Heart left ventricle (tissue), 16 donors: ENCODE measurements at regions not wholly inside any gene's neighbourhood (a gene's known extent, or its start where the extent isn't known, plus 50 kb on each side); places are given as distances from the start of the nearest gene placed in this dataset.

ENCODE experiments used
- ATAC-seq, 4 donors: fragments of 200-7000 bp; cut with Tn5 transposase; one replicate each; pipeline ENCODE4 v1.9.1; 2020 to 2022; ENCODE audit warnings: moderate library complexity in 4 of 4, mild to moderate bottlenecking in 3 of 4, moderate number of reproducible peaks in 1 of 4
- DNase-seq, 5 donors: peaks; one replicate each; pipeline ENCODE4 v3.0.0-alpha.2; 2020
- H3K27ac ChIP-seq, 12 donors: fragments of 200-600 bp; sonication (generic) in 4 of 12; one replicate each; pipeline versions ENCODE4 v1.5.0 to v1.8.0; 2016 to 2022; ENCODE audit warnings: mild to moderate bottlenecking in 2 of 12
- H3K27me3 ChIP-seq, 9 donors: fragments of 200-600 bp; sonication (generic) in 2 of 9; one replicate each; pipeline versions ENCODE4 v1.5.1 to v1.8.0; 2016 to 2022; ENCODE audit warnings: mild to moderate bottlenecking in 3 of 9
- H3K36me3 ChIP-seq, 9 donors: fragments of 200-600 bp; sonication (generic) in 2 of 9; one replicate each; pipeline versions ENCODE4 v1.5.0 to v1.8.0; 2018 to 2022; ENCODE audit warnings: mild to moderate bottlenecking in 2 of 9
- H3K4me1 ChIP-seq, 12 donors: fragments of 200-600 bp; sonication (generic) in 4 of 12; one replicate each; pipeline versions ENCODE4 v1.5.0 to v1.8.0; 2016 to 2022; ENCODE audit warnings: mild to moderate bottlenecking in 3 of 12
- H3K4me3 ChIP-seq, 12 donors: fragments of 200-600 bp; sonication (generic) in 4 of 12; one replicate each; pipeline versions ENCODE4 v1.5.0 to v1.8.0; 2017 to 2022; ENCODE audit warnings: mild to moderate bottlenecking in 9 of 12, moderate library complexity in 4 of 12
- H3K9me3 ChIP-seq, 12 donors: fragments of 200-600 bp; sonication (generic) in 4 of 12; one replicate each; pipeline versions ENCODE4 v1.5.0 to v1.8.0; 2016 to 2022; ENCODE audit warnings: mild to moderate bottlenecking in 1 of 12
- POLR2A ChIP-seq, 2 donors: fragments of 450-650 bp; IDR thresholded peaks; one replicate each; pipeline ENCODE4 v1.6.1; 2017; ENCODE audit warnings: antibody characterized with exemption in 2 of 2, mild to moderate bottlenecking in 2 of 2, moderate library complexity in 2 of 2
- WGBS, 4 donors: extraction: QIAGEN DNeasy Blood & Tissue Kit in 2 of 4; methylation state at CpG; one replicate each; pipeline versions ENCODE4 v1.1.5 to v1.1.7; 2013 to 2018; 5-methylcytosine and 5-hydroxymethylcytosine counted together
- intact Hi-C, 10 donors: fragments of 100-400 bp; cut with DNase I; formaldehyde crosslinking; loops; one replicate each; pipeline versions ENCODE4 v1.11.1 to v1.14.2; 2022
- TF ChIP-seq, protein P1 (sequence below), 12 donors: fragments of 200-600 bp; sonication (generic) in 4 of 12; IDR thresholded peaks; one replicate each; pipeline versions ENCODE4 v1.5.0 to v1.8.0; 2018 to 2022; ENCODE audit warnings: antibody characterized with exemption in 12 of 12, mild to moderate bottlenecking in 5 of 12
- donor health status: ischemic (EF 13 %, LVEDD 7.1; RV severe dilation, severe dysfunction).
- donor health status: healthy with polysubstance abuse.
- donor health status: DM: no; HTN: yes; CAD: no.
- donor health status: DM: no; HTN: no; CAD: no.
- donor health status: ischemic (EF 25% LVEDD 6.9; RV normal size, moderate dysfunction).
- donor health status: ischemic (EF 25% LVEDD 5.7; RV mildly dilated, moderate dysfunction).
- donor health status: healthy.
- donor health status: DM: yes; HTN: yes; CAD: no.
- donor health status: ischemic (EF 35%, LVEDD 5.7; RV mildly dilated, moderate dysfunction).
- donor health status: nonischemic (EF 11% LVEDD 7.7; RV severe dilation, severe dysfunction).
- donor health status: DM: yes; HTN: yes; CAD: no.
- donor health status: PGD.
- donor health status: ischemic (EF 29% LVEDD 5.4; RV normal size, mild dysfunction).
- donor health status: nonischemic (EF 23%, LVEDD 6.1; RV moderate dilation, normal function).

DNA sequence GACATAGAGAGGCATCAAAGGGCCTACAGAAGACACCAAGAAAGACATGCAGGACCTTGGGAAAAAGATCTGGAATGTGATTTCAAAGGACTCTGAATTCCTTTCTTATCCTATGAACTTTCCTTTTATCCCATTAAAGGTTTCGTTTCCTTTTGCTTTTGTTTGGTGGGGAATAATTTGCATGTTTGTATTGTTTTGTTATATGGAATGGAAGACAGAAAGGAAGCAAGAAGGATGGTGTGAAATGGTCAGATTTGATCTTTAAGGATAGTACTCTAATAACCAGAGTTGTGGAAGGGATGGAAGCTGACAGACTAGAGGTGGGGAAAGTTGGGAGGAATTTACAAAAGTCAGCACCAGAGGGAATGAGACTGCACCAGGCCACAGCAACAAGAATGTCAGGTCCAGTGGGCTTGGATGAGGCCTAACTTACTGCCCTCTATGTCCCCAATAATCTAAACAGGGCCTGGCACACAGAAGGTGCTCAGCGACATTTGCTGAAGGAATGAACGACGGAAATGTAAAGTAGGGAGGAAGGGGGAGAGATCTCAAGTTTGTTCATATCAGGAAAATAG, 173.7 kb downstream of the FOXA2 start:
- DNase-seq (no peak), ATAC-seq (no peak)
- intact Hi-C loops, result no loop called here
- no peak overlapping the region for H3K4me3 ChIP-seq
- WGBS, 4 donors, result 74 to 79% (median 77%) methylated on average over 4 of the region's 4 CpGs
- peaks cover 0 to 15% (median 0%) of the 10 kb centered on the region in 9 donors for H3K27me3 ChIP-seq
- H3K36me3 ChIP-seq, result no peaks in the 10 kb centered on the region
- peaks cover 0 to 4% (median 0%) of the 10 kb centered on the region in 12 donors for H3K4me1 ChIP-seq
- H3K9me3 ChIP-seq, result no peaks in the 10 kb centered on the region
- TF ChIP-seq POLR2A (IDR thresholded peaks at IDR 0.05), result no peak
- TF ChIP-seq, protein P1, sequence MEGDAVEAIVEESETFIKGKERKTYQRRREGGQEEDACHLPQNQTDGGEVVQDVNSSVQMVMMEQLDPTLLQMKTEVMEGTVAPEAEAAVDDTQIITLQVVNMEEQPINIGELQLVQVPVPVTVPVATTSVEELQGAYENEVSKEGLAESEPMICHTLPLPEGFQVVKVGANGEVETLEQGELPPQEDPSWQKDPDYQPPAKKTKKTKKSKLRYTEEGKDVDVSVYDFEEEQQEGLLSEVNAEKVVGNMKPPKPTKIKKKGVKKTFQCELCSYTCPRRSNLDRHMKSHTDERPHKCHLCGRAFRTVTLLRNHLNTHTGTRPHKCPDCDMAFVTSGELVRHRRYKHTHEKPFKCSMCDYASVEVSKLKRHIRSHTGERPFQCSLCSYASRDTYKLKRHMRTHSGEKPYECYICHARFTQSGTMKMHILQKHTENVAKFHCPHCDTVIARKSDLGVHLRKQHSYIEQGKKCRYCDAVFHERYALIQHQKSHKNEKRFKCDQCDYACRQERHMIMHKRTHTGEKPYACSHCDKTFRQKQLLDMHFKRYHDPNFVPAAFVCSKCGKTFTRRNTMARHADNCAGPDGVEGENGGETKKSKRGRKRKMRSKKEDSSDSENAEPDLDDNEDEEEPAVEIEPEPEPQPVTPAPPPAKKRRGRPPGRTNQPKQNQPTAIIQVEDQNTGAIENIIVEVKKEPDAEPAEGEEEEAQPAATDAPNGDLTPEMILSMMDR (IDR thresholded peaks at IDR 0.05), result no peak
- H3K27ac ChIP-seq, result no peak overlapping the region

GRCh38 chr20:22408521-22409402, 175.6 kb downstream of the FOXA2 start:
- H3K4me3 ChIP-seq, result no peak overlapping the region
- no peak for TF ChIP-seq POLR2A (IDR thresholded peaks at IDR 0.05)
- TF ChIP-seq, protein P1 (IDR thresholded peaks at IDR 0.05), result no peak
- no peak overlapping the region for H3K27ac ChIP-seq
- peaks cover 0 to 22% (median 5%) of the 10 kb centered on the region in 9 donors for H3K27me3 ChIP-seq
- ATAC-seq (no peak), DNase-seq (no peak)
- no peaks in the 10 kb centered on the region for H3K9me3 ChIP-seq
- H3K36me3 ChIP-seq, result no peaks in the 10 kb centered on the region
- WGBS, 4 donors, result 83 to 85% (median 83%) methylated on average over 2 of the region's 2 CpGs
- H3K4me1 ChIP-seq, result peaks cover 0 to 5% (median 0%) of the 10 kb centered on the region in 12 donors
- intact Hi-C loops, result no loop called here

- H3K36me3 ChIP-seq, result no peaks in the 10 kb centered on the region
- 70 to 83% (median 75%) methylated on average over 7 of the region's 7 CpGs for WGBS, 4 donors
- peaks cover 0 to 5% (median 0%) of the 10 kb centered on the region in 12 donors for H3K4me1 ChIP-seq
- TF ChIP-seq POLR2A (IDR thresholded peaks at IDR 0.05), result no peak
- TF ChIP-seq, protein P1 (IDR thresholded peaks at IDR 0.05), result no peak
- intact Hi-C loops, result no loop called here
- H3K4me3 ChIP-seq, result no peak overlapping the region
- DNase-seq (no peak), ATAC-seq (no peak)
- no peaks in the 10 kb centered on the region for H3K9me3 ChIP-seq
- H3K27ac ChIP-seq, result no peak overlapping the region
- peaks cover 0 to 32% (median 8%) of the 10 kb centered on the region in 9 donors for H3K27me3 ChIP-seq
Observed at GRCh38 chr20:22407237-22408193, 176.9 kb downstream of the FOXA2 start.
